ENCODE measurements at regions not wholly inside any gene's neighbourhood (a gene's known extent, or its start where the extent isn't known, plus 50 kb on each side); places are given as distances from the start of the nearest gene placed in this dataset.

- TF ChIP-seq CTCF (IDR thresholded peaks at IDR 0.05): no peak
- TF ChIP-seq POLR2A (IDR thresholded peaks at IDR 0.05): no peak
Measured at GRCh38 chr6:101116337-101116736, 235.2 kb upstream of the ASCC3 start.
